ENCODE measurements at regions not wholly inside any gene's neighbourhood (a gene's known extent, or its start where the extent isn't known, plus 50 kb on each side); places are given as distances from the start of the nearest gene placed in this dataset.
"Not testable (repeated sequence)": the region's sequence is repeated elsewhere in the genome, so short reads cannot be mapped to it uniquely, and the experiment has no call there.

- not testable (repeated sequence) for H3K36me3 ChIP-seq (ENCODE audit: control insufficient read depth, low read depth, low read length); H3K27me3 ChIP-seq (ENCODE audit: control insufficient read depth, insufficient read depth, low read length); H3K27ac ChIP-seq (ENCODE audit: low read length); H3K4me3 ChIP-seq (ENCODE audit: low read length); H3K9me3 ChIP-seq (ENCODE audit: control insufficient read depth, low read depth, low read length); H3K9ac ChIP-seq (ENCODE audit: low read length)
- H3K4me1 ChIP-seq (ENCODE audit: control insufficient read depth, low read depth, low read length): peaks cover 16% of the 10 kb centered on the region
Measured at GRCh38 chr2:192507836-192508450, 313.2 kb upstream of the TMEFF2 start.

- H3K9ac ChIP-seq (ENCODE audit: low read length): no peak overlapping the region
- no peak overlapping the region for H3K27ac ChIP-seq (ENCODE audit: low read length)
- H3K27me3 ChIP-seq (ENCODE audit: control insufficient read depth, insufficient read depth, low read length): no peaks in the 10 kb centered on the region
- no peaks in the 10 kb centered on the region for H3K36me3 ChIP-seq (ENCODE audit: control insufficient read depth, low read depth, low read length)
- H3K4me3 ChIP-seq (ENCODE audit: low read length): no peak overlapping the region
- no peaks in the 10 kb centered on the region for H3K9me3 ChIP-seq (ENCODE audit: control insufficient read depth, low read depth, low read length)
- peaks cover 14% of the 10 kb centered on the region for H3K4me1 ChIP-seq (ENCODE audit: control insufficient read depth, low read depth, low read length)
Measured at GRCh38 chr2:192500550-192501200, 305.9 kb upstream of the TMEFF2 start.

- H3K4me3 ChIP-seq (ENCODE audit: low read length): no peak overlapping the region
- H3K27me3 ChIP-seq (ENCODE audit: control insufficient read depth, insufficient read depth, low read length): no peaks in the 10 kb centered on the region
- H3K27ac ChIP-seq (ENCODE audit: low read length): no peak overlapping the region
- peaks cover 2% of the 10 kb centered on the region for H3K4me1 ChIP-seq (ENCODE audit: control insufficient read depth, low read depth, low read length)
- no peak overlapping the region for H3K9ac ChIP-seq (ENCODE audit: low read length)
- H3K36me3 ChIP-seq (ENCODE audit: control insufficient read depth, low read depth, low read length): no peaks in the 10 kb centered on the region
- H3K9me3 ChIP-seq (ENCODE audit: control insufficient read depth, low read depth, low read length): no peaks in the 10 kb centered on the region
Measured at GRCh38 chr2:192499476-192499875, 304.7 kb upstream of the TMEFF2 start.

GRCh38 chr2:192498747-192499146 is 304.0 kb upstream of the TMEFF2 start:
- Histone ChIP-seq H3K36me3 (ENCODE audit: control insufficient read depth, low read depth, low read length) (no peaks in the 10 kb centered on the region), H3K27me3 (ENCODE audit: control insufficient read depth, insufficient read depth, low read length) (no peaks in the 10 kb centered on the region), H3K4me3 (ENCODE audit: low read length) (no peak overlapping the region), H3K27ac (ENCODE audit: low read length) (no peak overlapping the region), H3K9ac (ENCODE audit: low read length) (no peak overlapping the region), H3K9me3 (ENCODE audit: control insufficient read depth, low read depth, low read length) (no peaks in the 10 kb centered on the region), H3K4me1 (ENCODE audit: control insufficient read depth, low read depth, low read length) (no peaks in the 10 kb centered on the region)

GRCh38 chr2:192488158-192488557 is 293.4 kb upstream of the TMEFF2 start:
- not testable (repeated sequence) for H3K9ac ChIP-seq (ENCODE audit: low read length); H3K4me1 ChIP-seq (ENCODE audit: control insufficient read depth, low read depth, low read length); H3K9me3 ChIP-seq (ENCODE audit: control insufficient read depth, low read depth, low read length); H3K4me3 ChIP-seq (ENCODE audit: low read length); H3K27ac ChIP-seq (ENCODE audit: low read length); H3K36me3 ChIP-seq (ENCODE audit: control insufficient read depth, low read depth, low read length); H3K27me3 ChIP-seq (ENCODE audit: control insufficient read depth, insufficient read depth, low read length)

- Histone ChIP-seq H3K9ac (ENCODE audit: low read length) (no peak overlapping the region), H3K36me3 (ENCODE audit: control insufficient read depth, low read depth, low read length) (no peaks in the 10 kb centered on the region), H3K27ac (ENCODE audit: low read length) (no peak overlapping the region), H3K27me3 (ENCODE audit: control insufficient read depth, insufficient read depth, low read length) (no peaks in the 10 kb centered on the region), H3K4me3 (ENCODE audit: low read length) (no peak overlapping the region), H3K4me1 (ENCODE audit: control insufficient read depth, low read depth, low read length) (no peaks in the 10 kb centered on the region), H3K9me3 (ENCODE audit: control insufficient read depth, low read depth, low read length) (no peaks in the 10 kb centered on the region)
Measured at GRCh38 chr2:192487636-192488035, 292.9 kb upstream of the TMEFF2 start.

GRCh38 chr2:192484903-192485302 is 290.2 kb upstream of the TMEFF2 start:
- Histone ChIP-seq H3K27me3 (ENCODE audit: control insufficient read depth, insufficient read depth, low read length) (no peaks in the 10 kb centered on the region), H3K9me3 (ENCODE audit: control insufficient read depth, low read depth, low read length) (no peaks in the 10 kb centered on the region), H3K36me3 (ENCODE audit: control insufficient read depth, low read depth, low read length) (no peaks in the 10 kb centered on the region), H3K4me1 (ENCODE audit: control insufficient read depth, low read depth, low read length) (no peaks in the 10 kb centered on the region), H3K9ac (ENCODE audit: low read length) (no peak overlapping the region), H3K27ac (ENCODE audit: low read length) (no peak overlapping the region), H3K4me3 (ENCODE audit: low read length) (no peak overlapping the region)

GRCh38 chr2:192480984-192481383 is 286.3 kb upstream of the TMEFF2 start:
- no peak overlapping the region for H3K9ac ChIP-seq (ENCODE audit: low read length)
- H3K36me3 ChIP-seq (ENCODE audit: control insufficient read depth, low read depth, low read length): no peaks in the 10 kb centered on the region
- no peaks in the 10 kb centered on the region for H3K27me3 ChIP-seq (ENCODE audit: control insufficient read depth, insufficient read depth, low read length)
- no peaks in the 10 kb centered on the region for H3K9me3 ChIP-seq (ENCODE audit: control insufficient read depth, low read depth, low read length)
- H3K4me1 ChIP-seq (ENCODE audit: control insufficient read depth, low read depth, low read length): no peaks in the 10 kb centered on the region
- no peak overlapping the region for H3K27ac ChIP-seq (ENCODE audit: low read length)
- H3K4me3 ChIP-seq (ENCODE audit: low read length): no peak overlapping the region

GRCh38 chr2:192473331-192473730 is 278.6 kb upstream of the TMEFF2 start:
- Histone ChIP-seq H3K9ac (ENCODE audit: low read length) (no peak overlapping the region), H3K9me3 (ENCODE audit: control insufficient read depth, low read depth, low read length) (no peaks in the 10 kb centered on the region), H3K36me3 (ENCODE audit: control insufficient read depth, low read depth, low read length) (no peaks in the 10 kb centered on the region), H3K27me3 (ENCODE audit: control insufficient read depth, insufficient read depth, low read length) (no peaks in the 10 kb centered on the region), H3K4me3 (ENCODE audit: low read length) (no peak overlapping the region), H3K4me1 (ENCODE audit: control insufficient read depth, low read depth, low read length) (no peaks in the 10 kb centered on the region), H3K27ac (ENCODE audit: low read length) (no peak overlapping the region)

GRCh38 chr2:192471982-192472381 is 277.2 kb upstream of the TMEFF2 start:
- no peaks in the 10 kb centered on the region for H3K9me3 ChIP-seq (ENCODE audit: control insufficient read depth, low read depth, low read length)
- H3K4me1 ChIP-seq (ENCODE audit: control insufficient read depth, low read depth, low read length): no peaks in the 10 kb centered on the region

GRCh38 chr2:192469612-192470011 is 274.9 kb upstream of the TMEFF2 start:
- H3K27ac ChIP-seq (ENCODE audit: low read length): no peak overlapping the region

More at GRCh38 chr2:192471982-192472381, 277.2 kb upstream of the TMEFF2 start:
- no peak overlapping the region for H3K4me3 ChIP-seq (ENCODE audit: low read length)
- H3K9ac ChIP-seq (ENCODE audit: low read length): no peak overlapping the region
- H3K27me3 ChIP-seq (ENCODE audit: control insufficient read depth, insufficient read depth, low read length): no peaks in the 10 kb centered on the region
- no peaks in the 10 kb centered on the region for H3K36me3 ChIP-seq (ENCODE audit: control insufficient read depth, low read depth, low read length)
- no peak overlapping the region for H3K27ac ChIP-seq (ENCODE audit: low read length)

GRCh38 chr2:192467953-192468660 is 273.4 kb upstream of the TMEFF2 start:
- no peaks in the 10 kb centered on the region for H3K27me3 ChIP-seq (ENCODE audit: control insufficient read depth, insufficient read depth, low read length)
- H3K36me3 ChIP-seq (ENCODE audit: control insufficient read depth, low read depth, low read length): no peaks in the 10 kb centered on the region
- no peak overlapping the region for H3K9ac ChIP-seq (ENCODE audit: low read length)
- H3K27ac ChIP-seq (ENCODE audit: low read length): no peak overlapping the region
- no peaks in the 10 kb centered on the region for H3K9me3 ChIP-seq (ENCODE audit: control insufficient read depth, low read depth, low read length)
- no peak overlapping the region for H3K4me3 ChIP-seq (ENCODE audit: low read length)
- H3K4me1 ChIP-seq (ENCODE audit: control insufficient read depth, low read depth, low read length): no peaks in the 10 kb centered on the region

More at GRCh38 chr2:192469612-192470011, 274.9 kb upstream of the TMEFF2 start:
- H3K36me3 ChIP-seq (ENCODE audit: control insufficient read depth, low read depth, low read length): no peaks in the 10 kb centered on the region
- H3K4me3 ChIP-seq (ENCODE audit: low read length): no peak overlapping the region
- H3K9ac ChIP-seq (ENCODE audit: low read length): no peak overlapping the region
- no peaks in the 10 kb centered on the region for H3K9me3 ChIP-seq (ENCODE audit: control insufficient read depth, low read depth, low read length)
- H3K27me3 ChIP-seq (ENCODE audit: control insufficient read depth, insufficient read depth, low read length): no peaks in the 10 kb centered on the region
- no peaks in the 10 kb centered on the region for H3K4me1 ChIP-seq (ENCODE audit: control insufficient read depth, low read depth, low read length)
